ENCODE measurements at regions not wholly inside any gene's neighbourhood (a gene's known extent, or its start where the extent isn't known, plus 50 kb on each side); places are given as distances from the start of the nearest gene placed in this dataset.
"Not testable (repeated sequence)": the region's sequence is repeated elsewhere in the genome, so short reads cannot be mapped to it uniquely, and the experiment has no call there.

DNA sequence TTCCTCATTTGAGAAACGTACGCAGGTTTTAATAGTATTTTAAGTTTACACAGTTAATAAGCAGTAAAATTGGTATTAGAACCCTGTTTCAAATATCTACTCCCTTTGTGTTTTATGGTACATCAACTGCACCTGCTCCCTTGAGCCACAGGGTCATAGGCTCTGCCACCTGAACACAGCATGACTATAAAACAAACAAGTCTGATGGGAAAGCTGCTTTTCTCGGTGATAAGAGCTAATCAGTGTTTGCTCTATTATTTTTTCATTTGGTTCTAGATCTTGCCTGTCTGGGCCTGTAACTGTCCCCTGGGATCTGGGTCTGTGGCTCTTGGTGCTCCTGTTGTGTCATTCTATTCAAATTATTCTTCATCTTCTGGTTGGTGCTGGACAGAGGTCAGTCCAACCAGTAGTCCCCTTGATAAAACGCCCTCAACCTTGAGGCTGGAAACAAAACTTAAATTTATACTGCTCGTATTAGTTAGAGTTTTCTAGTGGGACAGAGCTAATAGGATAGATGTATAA lies 314.8 kb upstream of the LRP1B start:
- no peak for DNase-seq

DNA sequence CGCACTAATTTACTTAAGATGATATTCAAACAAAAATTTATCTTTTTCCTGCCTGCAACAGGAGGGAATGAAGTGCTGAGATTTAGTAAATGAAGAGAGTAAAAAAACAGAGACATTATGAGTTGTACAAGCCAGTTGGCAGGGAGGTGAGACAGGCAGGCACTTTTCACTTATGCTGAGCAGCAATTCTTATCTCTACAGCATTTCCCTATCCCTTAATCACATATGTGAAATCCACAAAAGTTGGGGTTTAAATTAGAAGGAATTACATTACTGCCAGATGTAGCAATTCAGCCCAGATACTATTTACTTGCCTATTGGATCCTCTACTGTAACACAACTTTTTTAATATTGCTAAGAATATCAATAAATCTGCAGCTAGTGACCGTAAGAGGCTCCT lies 314.2 kb upstream of the LRP1B start:
- DNase-seq: no peak

DNA sequence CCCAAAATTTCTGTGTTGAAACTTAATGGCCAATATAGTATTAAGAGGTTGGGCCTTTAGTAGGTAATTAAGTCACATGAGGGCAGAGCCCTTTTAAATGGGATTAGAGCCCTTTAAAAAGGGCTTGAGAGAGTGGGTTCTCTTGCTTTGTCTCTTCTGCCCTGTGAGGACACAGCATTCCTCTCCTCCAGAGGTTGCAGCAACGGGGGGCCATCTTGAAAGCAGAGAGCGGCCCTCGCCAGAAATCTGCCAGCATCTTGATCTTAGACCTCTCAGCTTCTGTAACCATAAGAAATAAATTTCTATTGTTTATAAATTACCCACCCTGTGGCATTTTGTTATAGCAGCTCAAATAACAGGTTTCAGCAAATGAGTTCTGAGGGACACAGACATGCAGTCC lies 305.0 kb upstream of the LRP1B start:
- no peak for DNase-seq

DNA sequence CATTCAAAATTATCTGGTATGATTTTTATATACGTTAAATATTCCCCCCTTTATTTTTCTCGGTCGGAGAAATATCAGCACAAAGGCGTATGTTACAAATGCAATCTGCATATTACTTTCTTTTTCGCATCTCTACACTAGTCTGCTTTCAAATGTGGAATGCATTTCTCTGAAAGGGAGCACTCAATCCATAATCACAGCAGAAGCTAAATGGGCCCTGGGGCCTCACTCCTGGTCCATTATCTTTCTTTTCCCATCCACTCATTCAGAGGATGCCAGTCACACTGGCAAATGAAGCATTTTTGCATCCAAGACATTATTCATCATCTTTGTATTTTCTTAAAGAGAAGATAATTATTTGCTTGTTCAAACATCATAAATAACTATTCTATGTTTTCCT lies 295.2 kb upstream of the LRP1B start:
- DNase-seq: no peak

DNA sequence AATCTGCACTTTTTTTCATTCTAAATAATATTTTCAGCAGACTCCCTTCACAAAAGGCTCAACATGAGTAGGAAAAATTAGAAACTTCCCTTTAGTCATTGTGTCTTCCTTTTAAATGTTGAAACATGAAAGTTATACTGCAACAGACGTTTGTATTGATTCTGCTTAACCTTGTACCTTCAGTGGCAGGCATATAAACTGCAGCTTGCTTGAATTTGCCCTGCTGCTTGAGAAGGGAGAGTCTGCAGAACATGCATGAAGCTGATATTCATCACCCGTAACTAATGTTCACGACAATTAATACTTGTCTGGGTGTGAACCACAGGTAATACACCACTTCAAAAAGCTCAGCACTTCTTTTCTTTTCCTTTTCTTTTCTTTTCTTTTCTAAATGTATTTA lies 294.7 kb upstream of the LRP1B start:
- no peak for DNase-seq

DNA sequence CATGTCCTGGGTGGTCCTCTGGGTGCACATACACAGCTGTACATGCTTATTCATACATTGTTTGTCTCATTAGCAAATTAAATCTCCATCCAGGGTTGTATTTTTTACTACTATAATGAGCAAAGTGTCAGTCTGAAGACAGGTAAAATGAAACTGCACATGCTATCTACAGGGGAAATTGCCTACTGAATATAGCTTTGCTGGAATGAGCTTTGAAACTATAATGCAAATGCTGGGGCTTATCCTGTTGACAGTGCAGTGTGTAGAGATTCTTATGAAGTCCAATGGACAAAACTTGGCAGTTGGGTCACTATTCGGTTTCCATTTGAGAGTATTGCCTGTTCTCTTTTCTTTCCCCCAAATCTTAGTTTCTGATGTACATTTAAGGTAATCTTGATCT lies 292.8 kb upstream of the LRP1B start:
- DNase-seq: no peak

DNA sequence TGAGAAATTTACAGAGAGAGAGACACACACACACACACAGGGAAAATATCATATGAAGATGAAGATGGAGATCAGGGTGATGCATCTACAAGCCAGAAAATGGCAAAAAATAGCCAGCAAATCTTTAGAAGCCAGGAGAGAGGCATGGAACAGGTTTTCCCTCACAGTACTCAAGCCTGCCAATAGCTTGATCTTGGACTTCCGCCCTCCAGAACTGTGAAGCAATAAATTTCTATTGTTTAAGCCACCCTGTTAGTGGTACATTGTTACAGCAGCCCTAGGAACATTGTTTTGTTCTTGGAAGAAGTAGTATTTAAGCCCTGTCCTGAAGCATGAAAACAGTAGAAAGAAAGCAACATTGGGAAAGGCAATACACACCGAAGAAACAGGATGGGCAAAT lies 292.0 kb upstream of the LRP1B start:
- no peak for DNase-seq

DNA sequence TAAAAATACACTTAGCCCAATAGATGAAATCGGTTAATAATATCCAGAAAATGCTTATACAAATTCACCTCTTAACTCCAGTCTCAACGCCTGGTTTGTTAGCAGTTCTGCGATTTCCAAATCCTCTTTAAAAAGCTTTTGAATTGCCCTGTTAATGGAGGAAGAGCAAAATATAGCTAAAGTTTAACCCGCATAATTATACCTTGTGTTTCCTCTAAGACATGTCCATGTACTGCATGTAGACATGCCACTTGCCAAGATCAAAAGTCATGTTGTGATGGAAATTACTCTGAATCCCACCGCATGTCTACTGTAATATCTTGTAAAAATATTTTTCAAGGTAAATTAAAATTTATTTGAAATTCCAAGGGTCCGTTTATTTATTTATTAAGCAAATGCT lies 291.2 kb upstream of the LRP1B start:
- no peak for DNase-seq

DNA sequence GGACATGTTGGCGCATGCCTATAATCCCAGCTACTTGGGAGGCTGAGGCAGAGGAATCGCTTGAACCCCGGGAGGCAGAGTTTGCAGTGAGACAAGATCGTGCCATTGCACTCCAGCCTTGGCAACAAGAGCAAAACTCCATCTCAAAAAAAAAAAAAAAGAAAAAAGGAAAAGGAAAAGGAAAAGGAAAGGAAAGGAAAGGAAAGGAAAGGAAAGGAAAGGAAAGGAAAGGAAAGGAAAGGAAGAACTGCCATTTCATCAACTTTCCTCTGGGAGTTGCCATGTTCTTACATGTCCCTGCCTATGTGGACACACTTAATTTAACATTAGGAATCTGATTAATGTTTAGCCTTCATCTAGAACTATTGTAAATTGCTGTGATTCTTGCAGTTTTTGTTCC lies 287.9 kb upstream of the LRP1B start:
- DNase-seq: not testable (repeated sequence)

DNA sequence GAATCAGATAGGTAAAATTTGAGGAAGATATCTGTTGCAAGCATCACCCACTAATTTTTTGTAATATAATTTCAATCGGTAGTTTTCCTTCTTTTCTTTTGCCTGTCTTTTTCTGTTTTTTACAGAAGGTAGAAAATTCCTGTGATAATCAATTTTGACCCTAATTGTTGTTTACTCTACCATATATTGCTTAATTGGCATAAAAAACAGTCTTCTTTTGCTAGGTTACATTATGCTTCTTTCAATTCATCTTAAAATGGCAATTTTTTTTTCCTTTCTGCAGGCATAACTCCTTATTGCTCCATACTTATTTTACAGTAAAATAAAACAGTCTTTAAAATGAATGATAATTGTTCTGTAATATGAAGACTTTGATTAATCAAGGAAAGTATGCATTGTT lies 286.2 kb upstream of the LRP1B start:
- no peak for DNase-seq

DNA sequence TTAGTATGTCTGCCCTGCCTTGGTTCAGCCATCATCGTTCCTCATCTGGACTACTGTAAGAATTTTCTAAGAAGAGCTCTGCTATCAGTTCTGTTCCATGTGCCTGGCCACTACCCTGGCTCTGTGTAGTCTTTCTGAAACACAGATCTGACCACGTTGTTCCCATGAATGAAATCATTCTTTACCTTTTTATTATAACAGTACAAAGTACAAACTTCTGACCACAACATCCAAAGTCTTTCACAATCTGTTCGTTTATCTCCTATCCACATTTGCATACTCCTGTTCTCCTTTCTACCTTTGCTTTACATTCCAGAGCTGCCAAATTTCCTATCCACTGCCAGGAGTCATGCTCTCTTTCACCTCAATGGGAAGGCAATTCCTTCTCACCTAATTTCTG lies 284.6 kb upstream of the LRP1B start:
- DNase-seq: no peak

DNA sequence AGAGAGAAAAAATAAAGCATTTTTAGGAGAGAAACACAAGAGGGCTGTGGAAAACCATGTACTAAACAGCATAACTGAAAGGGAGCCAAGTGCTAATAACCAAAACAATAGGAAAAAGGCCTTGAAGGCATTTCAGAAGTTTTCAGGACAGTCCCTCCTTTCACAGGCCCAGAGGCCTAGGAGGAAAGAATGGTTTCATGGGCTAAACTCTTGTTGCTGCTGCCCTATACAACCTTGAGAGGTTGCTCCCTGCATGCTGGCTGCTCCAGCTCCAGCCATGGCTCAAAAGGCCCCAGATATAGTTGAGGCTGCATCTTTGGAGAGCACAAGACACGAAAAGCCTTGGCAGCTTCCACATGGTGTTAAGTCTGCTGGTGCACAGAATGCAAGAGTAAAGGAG lies 267.4 kb upstream of the LRP1B start:
- DNase-seq: no peak

DNA sequence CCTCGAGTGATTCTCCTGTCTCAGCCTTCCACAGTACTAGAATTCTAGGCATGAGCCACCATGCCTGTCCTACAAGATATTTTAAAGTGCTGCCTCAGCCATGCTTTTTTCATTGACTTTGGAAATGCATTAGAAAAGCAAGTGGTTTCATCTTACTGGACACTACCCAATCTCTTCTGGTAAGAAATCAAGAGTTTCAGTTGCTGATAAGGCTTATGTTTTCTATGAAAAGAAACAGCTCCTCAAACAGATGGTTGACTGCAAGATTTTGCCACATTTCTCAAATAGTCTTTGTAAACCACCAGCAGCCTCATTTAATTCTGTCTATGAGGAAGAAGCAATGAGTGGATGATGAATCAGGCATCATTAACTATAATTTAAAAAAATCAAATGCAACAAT lies 264.5 kb upstream of the LRP1B start:
- DNase-seq: no peak

DNA sequence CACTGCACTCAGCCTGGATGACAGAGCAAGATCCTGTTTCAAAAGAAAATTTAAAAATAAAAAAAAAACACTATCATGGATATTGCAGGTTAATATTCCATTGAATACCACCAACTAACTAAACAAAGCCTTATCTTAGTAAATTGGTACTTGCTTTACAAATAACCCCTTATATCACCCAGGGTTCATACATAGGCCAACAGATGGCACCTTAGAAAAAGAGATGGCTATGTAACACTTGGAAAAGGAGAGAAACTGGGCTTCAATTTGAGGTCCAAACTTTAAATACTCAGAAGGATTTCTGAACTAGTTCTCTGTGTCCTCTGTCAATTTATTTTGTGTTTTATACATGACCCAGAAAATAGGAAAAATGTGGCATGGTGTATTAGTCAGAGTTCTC lies 249.6 kb upstream of the LRP1B start:
- no peak for DNase-seq

DNA sequence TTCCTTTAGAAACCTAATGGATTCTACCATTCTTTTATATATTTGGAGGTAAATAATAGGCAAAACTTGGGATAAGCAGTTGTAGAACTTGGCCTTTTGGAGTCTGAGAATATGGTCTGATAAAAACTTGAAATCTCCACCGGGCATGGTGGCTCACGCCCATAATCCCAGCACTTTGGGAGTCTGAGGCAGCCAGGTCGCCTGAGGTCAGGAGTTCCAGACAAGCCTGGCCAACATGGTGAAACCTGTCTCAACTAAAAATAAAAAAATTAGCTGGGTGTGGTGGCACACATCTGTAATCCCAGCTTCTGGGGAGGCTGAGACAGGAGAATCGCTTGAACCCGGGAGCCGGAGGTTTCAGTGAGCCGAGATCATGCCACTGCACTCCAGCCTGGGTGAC lies 231.3 kb upstream of the LRP1B start:
- DNase-seq: not testable (repeated sequence)

DNA sequence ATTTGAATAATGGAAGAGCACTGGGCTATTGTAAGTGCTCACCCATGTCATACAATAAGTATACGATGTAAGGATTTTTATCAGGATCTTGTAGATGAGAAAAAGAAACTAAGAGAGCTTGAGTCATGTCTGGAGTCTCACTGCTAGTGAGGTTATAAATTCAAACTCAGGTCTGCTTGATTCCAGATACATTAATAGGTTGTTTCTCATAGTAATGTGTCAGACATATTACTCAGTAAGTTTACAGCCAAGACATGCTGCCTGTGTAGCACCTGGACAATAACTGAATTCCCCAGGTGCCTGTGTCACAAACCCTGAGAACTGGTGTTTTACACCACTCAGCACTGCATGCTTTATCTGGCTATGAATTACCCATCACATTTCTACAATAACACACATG lies 216.9 kb upstream of the LRP1B start:
- DNase-seq: no peak

DNA sequence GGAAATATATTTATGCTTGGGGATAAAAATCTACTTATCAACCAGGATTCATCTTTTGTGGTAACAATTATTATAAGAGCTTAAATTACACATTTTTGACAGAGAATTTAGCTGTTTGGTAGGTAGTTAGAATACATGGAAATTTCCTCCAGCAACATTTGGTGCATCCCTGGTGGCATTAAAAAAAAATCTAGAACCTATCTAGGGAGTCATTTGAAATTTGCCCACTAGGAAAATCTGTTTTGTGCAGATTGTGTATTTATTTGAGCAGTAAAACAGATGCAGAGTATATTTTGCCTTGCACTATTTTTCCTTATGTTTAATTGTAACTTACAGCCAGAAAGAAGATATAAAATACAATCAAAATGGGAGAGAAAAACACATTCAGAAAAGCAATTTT lies 208.4 kb upstream of the LRP1B start:
- no peak for DNase-seq

DNA sequence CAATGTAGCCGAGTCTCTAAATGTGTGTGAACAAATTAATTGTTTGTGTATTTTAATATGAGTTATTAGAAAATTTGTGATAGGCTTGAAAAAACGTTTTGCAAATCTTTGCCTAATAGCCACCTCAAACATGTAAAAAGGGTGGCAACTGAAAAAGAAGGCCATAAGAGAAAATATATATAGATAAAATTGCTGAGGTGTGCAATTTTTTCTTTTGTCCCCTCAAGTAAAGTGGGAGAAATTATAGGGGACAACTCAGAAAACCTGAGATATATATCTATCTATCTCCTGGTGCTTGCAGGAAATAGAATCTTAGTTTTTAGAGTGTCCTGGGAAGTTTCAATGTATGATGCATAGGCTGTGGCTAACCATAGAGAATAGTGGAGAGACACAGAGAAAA lies 201.4 kb upstream of the LRP1B start:
- DNase-seq: no peak

DNA sequence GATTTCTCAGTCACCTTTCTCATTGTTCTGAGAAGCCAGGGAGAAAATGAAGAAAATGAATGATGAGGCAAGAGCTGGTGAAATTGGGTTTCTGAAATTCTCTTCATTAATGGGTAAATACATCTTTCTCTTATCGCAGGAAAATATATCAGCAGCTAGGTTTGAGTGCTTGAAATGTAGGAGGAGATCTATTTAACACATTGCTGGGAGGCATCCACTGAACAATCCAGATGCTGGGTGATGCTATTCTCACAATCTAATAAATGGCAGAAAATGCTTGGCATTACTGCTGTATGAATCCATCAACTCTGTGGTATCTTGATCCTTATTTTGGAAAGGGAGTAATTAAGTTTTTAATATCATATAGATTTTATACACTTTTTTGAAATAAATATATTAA lies 199.6 kb upstream of the LRP1B start:
- no peak for DNase-seq

DNA sequence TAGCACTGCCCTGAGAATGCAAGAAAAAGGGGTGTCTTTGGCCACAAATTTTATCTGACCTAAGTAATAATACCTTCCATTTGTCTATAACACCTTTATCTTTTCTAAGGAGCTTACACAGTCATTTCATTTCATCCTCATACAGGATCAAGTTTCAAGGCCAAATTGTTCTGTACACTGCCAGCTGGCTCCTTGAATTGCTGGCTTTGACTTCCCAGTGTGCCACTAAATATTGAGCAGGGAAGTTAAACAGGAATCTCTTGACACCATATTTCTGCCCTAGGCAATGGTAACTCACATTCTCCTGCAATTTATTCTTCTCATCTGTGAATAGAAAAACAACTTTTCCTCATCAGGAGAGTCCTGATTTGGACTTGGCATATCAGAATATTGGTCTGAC lies 195.1 kb upstream of the LRP1B start:
- DNase-seq: peak in 1 of 2 experiments; percentile 23

DNA sequence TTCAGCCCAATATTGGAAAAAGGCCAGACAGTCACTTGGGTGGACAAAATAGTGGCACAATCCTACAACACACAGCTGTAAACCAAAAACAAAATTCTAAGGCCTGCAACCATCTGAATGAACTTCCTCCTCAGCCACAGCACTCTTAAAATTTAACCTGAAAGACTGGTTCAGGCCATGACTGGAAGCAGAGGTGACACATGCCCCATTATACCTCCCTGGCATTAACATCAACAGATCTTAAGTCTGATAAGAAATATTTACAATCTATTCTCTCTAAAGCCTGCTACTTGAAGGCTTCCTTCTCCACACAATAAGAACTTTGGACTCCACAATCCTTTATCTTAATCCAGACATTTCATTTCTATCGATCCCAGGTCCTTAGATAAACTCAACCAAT lies 192.4 kb upstream of the LRP1B start:
- no peak for DNase-seq

DNA sequence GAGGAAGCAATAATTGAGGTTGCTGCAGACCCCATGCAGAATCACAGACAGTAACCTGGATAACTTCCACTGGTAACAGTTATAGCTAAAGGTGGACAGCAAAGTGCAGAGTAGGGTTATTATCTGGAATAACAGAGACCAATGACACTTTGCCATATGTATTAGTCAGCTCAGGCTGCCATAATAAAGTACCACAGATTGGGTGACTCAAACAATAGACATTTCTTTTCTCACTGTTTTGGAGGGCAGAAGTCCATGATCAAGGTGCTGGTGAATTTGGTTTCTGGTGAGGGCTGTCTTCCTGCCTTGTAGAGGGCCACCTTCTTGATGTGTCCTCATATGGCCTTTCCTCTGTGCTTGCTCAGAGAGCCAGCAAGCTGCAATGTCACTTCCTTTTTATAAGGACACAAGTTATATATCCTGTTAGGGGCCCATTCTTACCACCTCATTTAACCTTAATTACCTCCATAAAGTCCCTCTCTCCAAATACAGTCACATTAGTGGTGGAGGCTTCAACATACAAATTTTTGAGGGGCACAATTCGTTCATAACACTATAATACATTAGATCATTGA lies 191.0 kb upstream of the LRP1B start:
- DNase-seq: no peak

DNA sequence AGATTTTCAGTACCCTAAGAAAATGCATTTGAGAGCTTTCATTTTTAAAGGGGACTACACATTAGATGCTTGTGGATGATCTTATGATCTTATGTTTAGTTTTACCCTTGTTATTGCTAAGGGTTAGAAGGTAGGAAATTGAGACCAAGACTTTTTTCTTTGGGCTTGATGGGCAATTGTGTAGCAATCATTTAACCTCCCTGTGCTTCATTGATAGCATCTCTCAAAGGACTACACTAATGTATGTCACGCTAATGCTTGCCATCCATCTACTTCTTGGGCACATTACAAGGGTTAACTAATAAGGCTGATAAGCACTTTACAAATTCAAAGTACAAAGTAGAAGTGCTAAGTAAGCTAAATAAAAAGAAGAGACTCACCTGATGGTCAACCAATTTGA lies 189.3 kb upstream of the LRP1B start:
- no peak for DNase-seq

DNA sequence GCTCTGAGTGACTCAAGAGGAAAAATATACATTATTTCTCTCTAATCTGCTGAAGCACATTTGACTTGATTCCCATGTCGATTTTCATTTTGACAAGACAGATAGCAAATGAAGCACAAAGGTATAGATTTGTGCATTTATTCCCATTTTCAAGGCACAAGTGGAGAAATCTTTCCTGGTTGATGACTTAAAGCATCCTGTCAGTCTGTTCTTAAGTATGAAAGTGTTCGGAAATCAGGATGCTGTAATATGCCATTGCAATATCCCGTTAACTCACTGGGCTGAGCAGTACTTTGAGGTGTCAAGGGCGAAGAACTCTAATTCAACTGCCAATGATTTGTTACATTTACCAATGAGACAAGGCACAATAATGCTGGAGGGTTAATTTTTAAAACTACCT lies 185.2 kb upstream of the LRP1B start:
- no peak for DNase-seq

DNA sequence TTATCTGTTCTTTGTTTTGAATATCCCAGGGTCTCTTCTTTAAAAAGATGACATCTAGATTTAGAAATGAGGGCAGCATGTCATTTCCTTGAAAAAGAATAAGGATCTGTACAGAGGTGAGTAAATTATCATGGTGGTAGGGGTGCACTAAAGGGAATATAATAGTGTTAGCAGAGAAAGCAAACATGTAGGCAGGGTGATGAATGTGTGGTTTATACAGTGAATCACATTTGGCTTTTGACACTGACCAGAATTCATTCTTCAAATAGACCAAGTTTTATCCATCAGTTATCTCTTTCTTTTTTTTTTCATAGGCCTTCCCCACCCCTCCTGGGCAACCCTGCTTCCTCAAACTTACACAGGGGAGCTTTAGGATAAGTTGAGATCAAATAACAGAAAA lies 184.5 kb upstream of the LRP1B start:
- DNase-seq: peak in 1 of 2 experiments; percentile 1

DNA sequence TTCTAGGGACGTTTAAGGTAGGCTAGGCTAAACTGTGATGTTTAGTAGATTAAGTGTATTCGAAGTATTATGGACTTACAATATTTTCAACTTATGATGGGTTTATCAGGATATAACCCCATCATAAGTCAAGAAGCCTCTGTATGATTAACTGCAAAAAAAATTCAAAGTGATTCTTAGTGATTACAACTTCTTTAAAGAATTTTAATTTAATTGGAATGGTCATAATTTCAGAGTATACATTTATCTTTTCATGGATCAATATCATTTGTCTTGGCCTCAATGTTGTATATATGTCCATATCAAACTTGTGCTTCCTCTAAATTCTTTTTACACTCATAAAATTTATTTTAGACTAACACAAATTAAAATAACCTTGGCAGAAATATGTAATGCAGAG lies 183.3 kb upstream of the LRP1B start:
- no peak for DNase-seq

Data from NCI-H2081 (cell line).